Posterior vena cava (tissue), 2 donors: ENCODE measurements at regions not wholly inside any gene's neighbourhood (a gene's known extent, or its start where the extent isn't known, plus 50 kb on each side); places are given as distances from the start of the nearest gene placed in this dataset.
"Not testable (repeated sequence)": the region's sequence is repeated elsewhere in the genome, so short reads cannot be mapped to it uniquely, and the experiment has no call there.

Experiments
- DNase-seq: peaks from one replicate; pipeline ENCODE4 v3.0.0-alpha.2; 2020; ENCODE audit warnings: low spot score
- intact Hi-C, 2 donors: fragments of 100-400 bp; cut with DNase I; formaldehyde crosslinking; loops; one replicate each; pipeline versions ENCODE4 v1.14.1 to v1.14.2; 2022 to 2023
- donor health status: DM: yes; HTN: yes; CAD: no.
- donor health status: DM: yes; HTN: yes; CAD: no.

DNA sequence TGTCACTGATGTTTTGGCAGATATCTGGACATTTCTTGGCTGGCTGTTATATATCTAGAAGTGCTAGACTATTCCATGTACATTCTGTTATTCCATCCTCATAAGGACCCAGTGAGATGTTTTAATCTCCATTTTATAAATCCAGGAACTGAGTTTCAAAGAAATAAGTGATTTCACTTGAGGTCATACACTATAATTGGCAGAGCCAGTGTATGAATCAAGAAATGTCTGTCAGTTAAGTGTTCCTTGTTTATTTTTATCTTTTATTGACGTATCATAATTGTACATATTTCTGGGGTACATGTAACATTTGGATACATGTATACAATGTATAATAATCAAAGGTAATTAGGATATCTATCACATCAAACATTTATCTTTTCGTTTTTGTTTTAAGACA is 338.3 kb upstream of the KLF4 start:
- DNase-seq = no peak
- intact Hi-C loops = no loop called here

GRCh38 chr9:107827304-107827703 is 337.7 kb upstream of the KLF4 start:
- no peak for DNase-seq
- intact Hi-C loops = no loop called here

- DNase-seq, intact Hi-C loops: not testable (repeated sequence)
These were observed 337.1 kb upstream of the KLF4 start for GRCh38 chr9:107826688-107826983.

DNA sequence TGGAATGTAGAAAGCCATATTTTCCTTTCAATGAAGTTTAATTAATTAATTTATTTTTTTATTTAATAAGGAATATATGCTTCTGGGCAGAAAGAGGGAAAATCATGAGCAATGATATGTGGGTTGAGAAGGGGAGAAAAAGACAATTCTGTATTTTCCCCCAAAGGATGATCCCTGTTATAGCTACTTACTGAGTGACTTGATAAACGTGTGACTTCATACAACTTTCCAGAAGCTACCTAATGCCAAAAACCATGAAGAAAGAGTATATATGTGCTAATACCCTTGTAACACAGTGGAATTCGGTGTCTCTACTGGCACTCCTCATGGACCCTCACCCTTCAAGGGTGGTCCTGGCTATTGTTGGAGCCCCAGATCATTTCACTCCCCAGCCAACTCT is 335.0 kb upstream of the KLF4 start:
- DNase-seq = no peak
- intact Hi-C loops = no loop called here

DNA sequence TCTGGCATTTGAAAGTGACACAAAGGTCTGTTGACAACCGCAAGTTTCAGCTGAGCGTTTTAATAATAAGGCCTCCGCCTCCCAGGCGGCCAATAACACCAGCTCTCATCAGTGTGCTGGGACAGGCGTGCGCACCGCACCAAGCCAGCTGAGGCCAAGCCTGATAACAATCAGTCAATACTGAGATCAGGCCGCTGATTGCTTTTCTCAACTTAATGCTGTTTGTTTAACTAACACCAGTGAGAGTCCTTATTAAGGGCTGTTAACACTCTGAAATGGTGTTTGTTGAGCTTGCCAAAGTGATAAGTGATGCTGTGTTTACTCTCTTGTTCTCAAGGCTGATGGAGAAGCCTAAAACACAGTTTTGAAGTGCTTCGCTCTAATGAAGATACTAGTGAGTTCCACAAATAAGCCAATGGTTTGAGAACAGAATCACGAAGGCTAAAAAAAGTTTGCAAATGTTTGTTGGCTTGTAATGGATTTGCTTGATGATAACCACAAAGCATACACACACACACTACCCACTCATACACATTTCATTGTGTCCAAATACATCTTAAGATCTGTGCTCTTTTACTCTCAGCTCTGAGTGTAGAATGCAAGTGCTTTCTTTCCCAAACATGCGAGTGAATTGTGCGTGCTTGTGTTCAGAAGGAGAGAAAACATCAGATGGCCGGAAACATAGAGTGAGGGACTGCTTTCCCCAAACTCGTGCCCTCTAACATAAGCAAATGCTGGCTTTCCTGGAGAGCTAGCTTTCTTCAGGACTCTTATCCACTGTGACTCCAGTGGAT is 330.4 kb upstream of the KLF4 start:
- DNase-seq = no peak
- intact Hi-C loops = no loop called here

GRCh38 chr9:107818503-107818829 is 328.9 kb upstream of the KLF4 start:
- DNase-seq, intact Hi-C loops: not testable (repeated sequence)

- intact Hi-C loops, DNase-seq: not testable (repeated sequence)
These were observed 328.3 kb upstream of the KLF4 start for GRCh38 chr9:107817595-107818502.

- DNase-seq = no peak
- intact Hi-C loops = no loop called here
These were observed 327.0 kb upstream of the KLF4 start for GRCh38 chr9:107816561-107817021.

DNA sequence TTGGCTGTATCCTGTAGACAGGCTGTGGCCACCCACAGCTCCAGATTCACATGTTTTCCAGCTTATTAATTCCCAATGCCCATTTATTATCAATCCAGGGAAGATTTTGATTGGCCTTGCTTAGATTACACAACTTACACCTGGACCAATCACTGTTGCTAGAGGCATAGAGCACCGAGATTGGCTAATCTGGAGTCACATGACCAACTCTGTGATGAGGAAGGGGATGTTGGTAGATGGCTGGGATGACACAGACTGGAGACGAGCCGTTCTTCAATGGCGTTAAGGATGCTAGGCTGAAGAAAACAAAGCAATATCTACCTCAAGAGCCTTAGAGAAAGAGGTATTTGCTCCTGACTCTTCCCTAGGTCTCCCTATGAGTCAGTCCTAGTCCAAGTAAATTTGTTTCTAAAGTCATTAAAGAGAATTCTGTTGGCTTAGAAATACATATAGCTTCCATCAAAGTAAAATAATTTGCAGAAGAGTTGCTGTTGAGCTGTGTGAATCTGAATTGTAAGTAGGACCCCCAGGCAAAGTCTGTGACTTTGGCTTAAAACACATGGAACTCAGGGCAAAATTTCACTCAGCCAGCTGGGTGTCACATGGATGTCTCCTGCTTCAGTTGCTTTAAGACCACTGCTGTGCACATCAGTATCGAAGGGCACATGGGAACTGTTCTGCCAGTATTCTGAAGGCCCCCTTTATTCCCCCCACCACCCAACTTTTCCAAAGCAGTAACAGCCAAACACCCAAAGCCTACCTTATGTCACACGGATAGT is 326.4 kb upstream of the KLF4 start:
- DNase-seq = no peak
- intact Hi-C loops = no loop called here

- DNase-seq = no peak
- intact Hi-C loops = no loop called here
These were observed 323.7 kb upstream of the KLF4 start for GRCh38 chr9:107813287-107813686.

DNA sequence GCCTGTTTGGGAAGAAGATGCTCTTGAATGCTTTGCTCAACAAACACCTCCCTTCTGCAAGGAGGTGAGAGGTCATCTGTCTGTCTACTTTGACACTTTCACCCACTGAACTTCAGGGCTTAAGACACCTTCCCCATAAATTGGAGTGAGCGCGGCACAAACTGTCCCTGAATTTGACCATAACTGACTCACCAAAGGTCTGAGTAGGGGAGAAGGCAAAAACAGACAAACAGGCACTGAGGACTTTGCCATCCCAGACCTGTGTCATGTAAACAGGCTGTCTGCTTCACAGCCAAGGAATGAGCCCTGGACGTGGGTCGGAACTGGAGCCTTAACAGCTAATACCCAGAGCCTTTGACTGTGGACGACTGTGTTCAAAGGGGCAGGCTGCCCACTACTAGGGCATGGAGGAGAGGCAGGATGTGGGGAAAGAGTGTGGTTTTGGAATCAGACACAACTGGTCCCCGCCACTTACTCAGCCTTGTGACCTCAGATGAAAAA is 320.9 kb upstream of the KLF4 start:
- intact Hi-C loops = no loop called here
- DNase-seq = no peak

- no peak for DNase-seq
These were observed 320.4 kb upstream of the KLF4 start for GRCh38 chr9:107809871-107810460.

DNA sequence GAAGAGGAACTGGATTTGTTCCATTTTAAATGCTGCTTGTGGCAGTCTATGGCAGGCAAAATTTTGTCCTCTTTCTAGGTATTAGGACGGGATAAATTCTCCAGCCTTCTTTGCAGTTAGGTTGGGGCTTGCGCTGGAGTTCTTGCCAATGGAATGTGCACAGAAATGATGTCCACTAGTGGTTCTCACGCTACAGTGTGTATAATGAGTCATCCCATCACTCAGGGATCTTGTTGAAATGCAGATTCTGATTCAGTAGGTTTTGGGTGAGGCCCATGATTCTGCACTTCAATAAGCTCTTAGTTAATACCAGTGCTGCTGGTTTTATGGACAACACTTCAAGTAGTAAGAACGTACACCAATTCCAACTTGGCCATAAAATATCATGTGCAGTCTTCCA is 317.6 kb upstream of the KLF4 start:
- no peak for DNase-seq
- intact Hi-C loops = no loop called here

More at GRCh38 chr9:107809871-107810460, 320.4 kb upstream of the KLF4 start:
- intact Hi-C loops = no loop called here

GRCh38 chr9:107805201-107805600 is 315.6 kb upstream of the KLF4 start:
- DNase-seq = no peak
- intact Hi-C loops = no loop called here

GRCh38 chr9:107794259-107794658 is 304.7 kb upstream of the KLF4 start:
- intact Hi-C loops = no loop called here
- no peak for DNase-seq

DNA sequence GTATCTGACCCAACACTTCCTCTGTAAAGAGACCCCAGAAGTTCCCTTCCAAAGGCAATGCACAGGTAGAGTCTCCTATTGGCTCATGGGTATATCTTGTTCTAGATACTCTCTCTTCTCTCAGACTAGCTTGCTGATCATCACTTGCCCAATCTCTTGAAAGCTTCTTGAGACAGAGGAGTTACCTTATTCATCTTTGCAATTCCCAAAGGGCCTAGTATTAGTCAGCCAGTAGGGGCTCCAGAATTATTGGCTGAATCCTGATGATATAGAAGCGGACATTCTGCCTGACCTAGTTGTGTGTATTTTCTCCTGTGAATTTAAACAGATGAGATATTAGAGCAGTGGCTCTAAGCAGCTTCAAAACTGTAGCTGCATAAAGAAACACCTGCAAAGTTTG is 304.0 kb upstream of the KLF4 start:
- no peak for DNase-seq
- intact Hi-C loops = no loop called here

DNA sequence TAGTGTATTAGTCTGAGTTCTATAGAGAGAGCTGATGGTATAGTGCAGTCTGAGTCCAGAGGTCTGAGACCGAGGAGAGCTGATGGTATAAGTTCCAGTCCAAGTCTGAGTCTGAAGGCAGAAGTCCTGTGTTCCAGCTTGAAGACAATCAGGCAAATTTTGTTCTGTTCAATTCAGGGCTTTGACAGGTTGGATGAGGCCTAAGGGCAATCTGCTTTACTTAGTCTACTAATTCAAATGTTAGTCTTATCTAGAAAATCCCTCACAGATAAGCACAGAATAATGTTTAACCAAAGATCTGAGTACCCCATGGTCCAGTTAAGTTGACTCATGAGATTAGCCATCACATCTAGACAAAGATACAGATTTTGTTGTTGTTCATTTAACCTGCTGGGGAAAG is 303.0 kb upstream of the KLF4 start:
- intact Hi-C loops = no loop called here
- DNase-seq = no peak

- no peak for DNase-seq
- intact Hi-C loops = no loop called here
These were observed 302.4 kb upstream of the KLF4 start for GRCh38 chr9:107792006-107792405.

DNA sequence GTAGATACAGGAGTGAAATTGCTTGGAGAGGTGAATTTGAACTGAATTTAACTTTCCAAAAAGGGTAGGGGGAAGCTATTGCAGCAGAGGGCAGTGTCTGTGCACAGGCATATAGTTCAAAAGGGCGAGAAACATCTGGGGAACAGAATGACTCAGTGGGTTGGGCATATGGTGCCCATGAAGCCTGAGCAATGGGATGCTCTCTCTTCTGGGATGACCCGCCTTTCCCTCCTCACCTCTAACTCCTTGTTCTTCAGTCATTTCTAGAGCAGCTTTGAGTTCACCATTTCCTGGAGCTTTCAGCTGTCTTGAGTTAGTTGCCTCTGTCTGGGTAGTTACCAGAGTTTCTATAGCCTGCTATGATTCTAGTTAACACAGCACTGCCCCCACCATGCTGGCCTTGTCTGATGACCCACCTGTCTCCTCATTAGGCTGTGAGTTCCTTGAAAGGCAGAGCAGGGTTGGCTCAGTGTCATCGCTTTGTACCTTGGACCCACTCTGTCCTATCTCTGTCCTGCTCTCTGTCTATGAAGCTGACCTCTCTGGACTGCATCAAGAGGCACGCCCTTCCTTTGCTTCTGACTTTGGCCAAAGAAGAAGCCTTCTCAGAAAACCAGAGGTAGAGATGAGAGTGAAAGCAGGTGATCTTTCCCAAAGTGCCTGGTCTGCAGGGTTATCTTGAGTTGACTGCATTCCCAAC is 299.6 kb upstream of the KLF4 start:
- no peak for DNase-seq
- intact Hi-C loops = no loop called here
